Activated CD4-positive, CD25-positive, alpha-beta regulatory T cell treated with anti-CD3 and anti-CD28 coated beads, Interleukin-2, amount 50 U/mL, for 72 hours (primary cell): ENCODE measurements at regions not wholly inside any gene's neighbourhood (a gene's known extent, or its start where the extent isn't known, plus 50 kb on each side); places are given as distances from the start of the nearest gene placed in this dataset.

Source experiments
- DNase-seq: peaks from one replicate; pipeline ENCODE4 v3.0.0; 2021

GRCh38 chr15:93469994-93470393 is 381.0 kb upstream of the RGMA start:
- no peak for DNase-seq

GRCh38 chr15:93467337-93467736 is 378.3 kb upstream of the RGMA start:
- no peak for DNase-seq

- DNase-seq: no peak
Observed at GRCh38 chr15:93466380-93466779, 377.4 kb upstream of the RGMA start.

GRCh38 chr15:93462690-93463089 is 373.7 kb upstream of the RGMA start:
- DNase-seq: no peak

- no peak for DNase-seq
Observed at GRCh38 chr15:93460717-93461116, 371.7 kb upstream of the RGMA start.

- no peak for DNase-seq
Observed at GRCh38 chr15:93459396-93459795, 370.4 kb upstream of the RGMA start.

- DNase-seq: no peak
Observed at GRCh38 chr15:93458597-93458996, 369.6 kb upstream of the RGMA start.

GRCh38 chr15:93454788-93455187 is 365.8 kb upstream of the RGMA start:
- no peak for DNase-seq

- no peak for DNase-seq
Observed at GRCh38 chr15:93452537-93453211, 363.7 kb upstream of the RGMA start.

GRCh38 chr15:93451822-93452221 is 362.8 kb upstream of the RGMA start:
- no peak for DNase-seq

- no peak for DNase-seq
Observed at GRCh38 chr15:93451265-93451664, 362.3 kb upstream of the RGMA start.

- DNase-seq: no peak
Observed at GRCh38 chr15:93449798-93450197, 360.8 kb upstream of the RGMA start.

GRCh38 chr15:93438310-93438709 is 349.3 kb upstream of the RGMA start:
- no peak for DNase-seq

GRCh38 chr15:93432474-93432873 is 343.5 kb upstream of the RGMA start:
- DNase-seq: no peak

- no peak for DNase-seq
Observed at GRCh38 chr15:93428807-93429351, 339.9 kb upstream of the RGMA start.

GRCh38 chr15:93428150-93428549 is 339.1 kb upstream of the RGMA start:
- no peak for DNase-seq

- no peak for DNase-seq
Observed at GRCh38 chr15:93424131-93424530, 335.1 kb upstream of the RGMA start.

- no peak for DNase-seq
Observed at GRCh38 chr15:93422476-93422875, 333.5 kb upstream of the RGMA start.

- DNase-seq: no peak
Observed at GRCh38 chr15:93420477-93420876, 331.5 kb upstream of the RGMA start.

- DNase-seq: no peak
Observed at GRCh38 chr15:93420050-93420452, 331.0 kb upstream of the RGMA start.

- no peak for DNase-seq
Observed at GRCh38 chr15:93418566-93418965, 329.6 kb upstream of the RGMA start.

- DNase-seq: no peak
Observed at GRCh38 chr15:93417631-93418030, 328.6 kb upstream of the RGMA start.

- no peak for DNase-seq
Observed at GRCh38 chr15:93417156-93417555, 328.1 kb upstream of the RGMA start.

- no peak for DNase-seq
Observed at GRCh38 chr15:93415576-93415975, 326.6 kb upstream of the RGMA start.

- no peak for DNase-seq
Observed at GRCh38 chr15:93414576-93415231, 325.7 kb upstream of the RGMA start.
